ENCODE measurements at regions not wholly inside any gene's neighbourhood (a gene's known extent, or its start where the extent isn't known, plus 50 kb on each side); places are given as distances from the start of the nearest gene placed in this dataset.

GRCh38 chr9:115923903-115924668 is 229.5 kb upstream of the PAPPA start:
- CTCF ChIA-PET, result no interaction called here
- no TSS peak for BruUV-seq (replicated peaks)

GRCh38 chr9:115924669-115924987 is 229.0 kb upstream of the PAPPA start:
- peaks cover 5% of the 10 kb centered on the region for H3K9me3 Mint-ChIP-seq (ENCODE audit: low read depth, unreplicated experiment)
- no peaks in the 10 kb centered on the region for H3K36me3 Mint-ChIP-seq (ENCODE audit: insufficient read depth, unreplicated experiment)
- BruUV-seq (replicated peaks), result no TSS peak
- intact Hi-C loops (cut with micrococcal nuclease; ENCODE audit: unreplicated experiment), result no loop called here
- no peak for DNase-seq
- no peak overlapping the region for H3K27ac Mint-ChIP-seq (ENCODE audit: unreplicated experiment)
- H3K27me3 Mint-ChIP-seq (ENCODE audit: unreplicated experiment), result no peaks in the 10 kb centered on the region
- no peak for TF ChIP-seq CTCF (IDR thresholded peaks at IDR 0.05; ENCODE audit: unreplicated experiment)
- CTCF ChIA-PET, result no interaction called here
- H3K4me1 Mint-ChIP-seq (ENCODE audit: low read depth, unreplicated experiment), result no peaks in the 10 kb centered on the region
- no peak overlapping the region for H3K4me3 Mint-ChIP-seq (ENCODE audit: low read depth, unreplicated experiment)

More at GRCh38 chr9:115923903-115924668, 229.5 kb upstream of the PAPPA start:
- no peaks in the 10 kb centered on the region for H3K4me1 Mint-ChIP-seq (ENCODE audit: low read depth, unreplicated experiment)
- no peak for TF ChIP-seq CTCF (IDR thresholded peaks at IDR 0.05; ENCODE audit: unreplicated experiment)
- no peak for DNase-seq
- H3K4me3 Mint-ChIP-seq (ENCODE audit: low read depth, unreplicated experiment), result no peak overlapping the region
- H3K9me3 Mint-ChIP-seq (ENCODE audit: low read depth, unreplicated experiment), result peaks cover 5% of the 10 kb centered on the region
- H3K27me3 Mint-ChIP-seq (ENCODE audit: unreplicated experiment), result no peaks in the 10 kb centered on the region
- intact Hi-C loops (cut with micrococcal nuclease; ENCODE audit: unreplicated experiment), result no loop called here
- no peak overlapping the region for H3K27ac Mint-ChIP-seq (ENCODE audit: unreplicated experiment)
- H3K36me3 Mint-ChIP-seq (ENCODE audit: insufficient read depth, unreplicated experiment), result no peaks in the 10 kb centered on the region

GRCh38 chr9:115925424-115925823 is 228.2 kb upstream of the PAPPA start:
- no peak overlapping the region for H3K4me3 Mint-ChIP-seq (ENCODE audit: low read depth, unreplicated experiment)
- H3K27me3 Mint-ChIP-seq (ENCODE audit: unreplicated experiment), result no peaks in the 10 kb centered on the region
- CTCF ChIA-PET, result no interaction called here
- no peak overlapping the region for H3K27ac Mint-ChIP-seq (ENCODE audit: unreplicated experiment)
- no peak for DNase-seq
- intact Hi-C loops (cut with micrococcal nuclease; ENCODE audit: unreplicated experiment), result no loop called here
- no peak for TF ChIP-seq CTCF (IDR thresholded peaks at IDR 0.05; ENCODE audit: unreplicated experiment)
- BruUV-seq (replicated peaks), result no TSS peak
- no peaks in the 10 kb centered on the region for H3K36me3 Mint-ChIP-seq (ENCODE audit: insufficient read depth, unreplicated experiment)
- H3K9me3 Mint-ChIP-seq (ENCODE audit: low read depth, unreplicated experiment), result peaks cover 5% of the 10 kb centered on the region
- no peaks in the 10 kb centered on the region for H3K4me1 Mint-ChIP-seq (ENCODE audit: low read depth, unreplicated experiment)

GRCh38 chr9:115930472-115930871 is 223.1 kb upstream of the PAPPA start:
- Mint-ChIP-seq H3K36me3 (ENCODE audit: insufficient read depth, unreplicated experiment) (no peaks in the 10 kb centered on the region), H3K27me3 (ENCODE audit: unreplicated experiment) (no peaks in the 10 kb centered on the region), H3K27ac (ENCODE audit: unreplicated experiment) (no peak overlapping the region), H3K4me3 (ENCODE audit: low read depth, unreplicated experiment) (no peak overlapping the region), H3K9me3 (ENCODE audit: low read depth, unreplicated experiment) (peaks cover 13% of the 10 kb centered on the region), H3K4me1 (ENCODE audit: low read depth, unreplicated experiment) (no peaks in the 10 kb centered on the region)
- DNase-seq, result no peak
- CTCF ChIA-PET, result no interaction called here
- no TSS peak for BruUV-seq (replicated peaks)
- intact Hi-C loops (cut with micrococcal nuclease; ENCODE audit: unreplicated experiment), result no loop called here
- TF ChIP-seq CTCF (IDR thresholded peaks at IDR 0.05; ENCODE audit: unreplicated experiment), result no peak

Measured in Calu3 (cell line).